IPS DF 4.7 (cell line): ENCODE measurements at regions not wholly inside any gene's neighbourhood (a gene's known extent, or its start where the extent isn't known, plus 50 kb on each side); places are given as distances from the start of the nearest gene placed in this dataset.

ENCODE experiments used
- DNase-seq: peaks from one replicate; pipeline ENCODE4 v3.0.0-alpha.2; 2013; ENCODE audit warnings: low spot score; ENCODE audit errors: extremely low read depth

DNA sequence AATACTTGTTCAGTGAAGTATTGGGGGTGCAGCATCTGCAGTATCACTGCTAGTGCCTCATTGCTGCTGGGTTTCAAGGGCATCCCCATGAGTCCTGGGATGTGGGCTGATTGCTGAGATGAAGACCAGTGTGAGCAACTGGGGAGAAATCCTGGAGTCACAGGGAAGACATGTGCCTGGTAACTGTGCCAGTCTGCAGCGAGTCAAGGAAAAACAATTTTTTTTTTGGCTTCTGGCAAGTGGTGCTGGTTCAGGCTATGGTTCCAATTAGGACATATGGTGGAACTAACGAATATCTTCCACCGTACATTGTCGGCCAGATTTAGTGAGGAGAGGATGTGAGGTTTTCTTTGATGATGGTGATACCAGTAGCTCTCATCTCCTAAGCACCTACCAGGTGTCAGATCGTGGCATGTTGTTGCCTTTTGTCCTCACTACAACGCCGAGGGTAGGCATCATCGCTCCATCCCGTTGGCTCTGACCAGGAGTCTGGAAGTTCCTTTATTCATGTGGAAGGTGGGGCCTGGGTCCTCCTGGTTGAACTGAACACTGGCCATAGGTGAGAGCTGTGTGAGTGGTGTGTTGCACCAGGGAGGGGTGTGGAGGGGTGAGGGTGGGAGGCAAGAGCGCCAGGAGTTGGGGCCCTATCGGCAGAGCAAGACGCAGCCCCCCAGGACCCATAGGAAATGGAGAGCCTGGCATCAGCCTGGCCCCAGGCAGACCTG, 118.0 kb upstream of the HS6ST1 start:
- DNase-seq, result no peak

DNA sequence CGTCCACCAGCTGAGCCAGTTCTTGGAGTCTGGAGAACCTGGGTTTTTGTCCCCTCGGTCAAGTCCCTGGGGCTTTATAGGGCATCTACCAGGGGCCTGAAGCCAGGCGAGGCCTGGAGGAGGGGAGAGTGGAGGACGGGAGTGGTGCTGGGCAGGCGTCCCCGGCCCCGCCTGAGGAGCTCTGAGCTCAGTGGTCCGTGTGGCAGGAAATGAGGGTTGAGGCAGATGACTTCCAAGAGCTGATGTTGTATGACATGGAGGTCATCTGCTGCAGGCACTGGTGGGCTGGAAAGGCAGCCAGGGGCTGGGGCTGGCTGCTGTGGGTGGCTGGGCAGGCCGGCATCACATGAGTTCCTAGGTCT, 118.5 kb upstream of the HS6ST1 start:
- DNase-seq, result no peak

DNA sequence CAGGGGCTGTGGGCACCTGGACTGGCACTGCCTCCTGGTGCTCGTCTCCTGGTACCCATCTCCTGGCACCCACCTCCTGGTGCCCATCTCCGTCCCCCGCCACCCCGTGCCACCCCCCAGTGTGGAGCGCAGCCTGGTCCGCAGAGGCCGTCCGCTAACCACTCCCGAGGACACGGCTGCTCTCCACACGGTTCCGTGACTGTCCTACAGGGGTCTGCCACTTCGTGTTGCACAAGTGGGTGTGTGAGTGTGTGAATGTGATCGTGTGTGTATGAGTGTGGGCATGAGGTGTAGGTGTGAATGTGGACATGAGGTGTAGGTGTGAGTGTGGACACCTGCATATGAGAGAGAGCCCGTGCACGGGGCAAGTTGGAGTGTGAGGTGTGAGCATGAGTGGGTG, 119.4 kb upstream of the HS6ST1 start:
- DNase-seq, result no peak

DNA sequence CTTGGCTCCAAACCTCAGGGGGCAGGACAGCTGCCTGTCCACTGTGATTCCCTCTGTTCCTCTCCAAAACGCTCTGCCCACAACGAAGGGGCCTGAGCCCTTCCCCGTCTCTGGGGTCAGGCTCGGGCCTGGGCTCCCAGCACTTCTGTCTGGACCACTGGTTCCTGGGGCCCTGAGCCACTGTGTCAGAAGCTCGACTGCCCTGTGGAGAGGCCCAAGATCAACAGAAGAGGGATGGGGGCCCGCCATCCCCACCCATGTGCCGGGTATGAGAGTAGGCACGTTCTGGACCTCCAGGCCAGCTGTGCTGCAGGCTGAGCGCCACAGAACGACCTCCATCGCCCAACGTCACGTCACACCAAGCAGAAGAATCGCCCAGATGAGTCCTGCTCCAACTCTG, 119.9 kb upstream of the HS6ST1 start:
- no peak for DNase-seq

DNA sequence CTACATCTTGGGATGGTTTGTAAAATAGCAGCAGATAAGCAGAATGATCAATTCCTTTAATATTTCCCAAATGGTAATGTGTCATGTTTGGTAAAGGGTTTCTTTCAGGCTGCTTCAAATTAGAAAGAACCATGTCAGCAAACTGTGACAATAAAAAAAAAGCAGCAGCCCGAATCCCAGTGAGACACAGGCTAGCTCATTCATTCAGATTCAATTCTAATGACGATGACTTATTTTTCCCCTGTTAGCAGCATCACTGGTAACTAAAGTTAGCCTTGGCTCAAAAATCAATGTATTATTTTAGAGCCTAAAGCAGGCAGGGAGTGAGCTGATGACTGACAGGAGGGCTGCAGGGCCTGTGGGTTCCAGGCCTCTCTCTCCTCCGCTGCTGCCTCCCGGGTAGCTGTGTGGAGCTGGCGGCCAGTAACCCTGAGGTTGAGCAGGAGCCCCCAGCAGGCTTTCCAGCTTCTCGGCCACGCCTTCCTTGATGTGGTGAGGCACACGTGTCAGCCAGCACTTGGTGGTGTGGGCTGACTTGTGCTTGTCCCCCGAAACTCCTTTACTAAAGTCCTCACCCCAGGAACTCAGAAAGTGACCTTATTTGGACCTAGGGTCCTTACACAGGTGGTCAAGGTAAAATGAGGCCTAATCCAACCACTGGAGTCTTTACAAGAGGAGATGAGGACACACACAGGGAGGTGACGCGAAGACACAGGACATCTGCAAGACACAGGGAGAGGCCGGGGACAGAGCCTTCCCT, 120.5 kb upstream of the HS6ST1 start:
- DNase-seq, result no peak

DNA sequence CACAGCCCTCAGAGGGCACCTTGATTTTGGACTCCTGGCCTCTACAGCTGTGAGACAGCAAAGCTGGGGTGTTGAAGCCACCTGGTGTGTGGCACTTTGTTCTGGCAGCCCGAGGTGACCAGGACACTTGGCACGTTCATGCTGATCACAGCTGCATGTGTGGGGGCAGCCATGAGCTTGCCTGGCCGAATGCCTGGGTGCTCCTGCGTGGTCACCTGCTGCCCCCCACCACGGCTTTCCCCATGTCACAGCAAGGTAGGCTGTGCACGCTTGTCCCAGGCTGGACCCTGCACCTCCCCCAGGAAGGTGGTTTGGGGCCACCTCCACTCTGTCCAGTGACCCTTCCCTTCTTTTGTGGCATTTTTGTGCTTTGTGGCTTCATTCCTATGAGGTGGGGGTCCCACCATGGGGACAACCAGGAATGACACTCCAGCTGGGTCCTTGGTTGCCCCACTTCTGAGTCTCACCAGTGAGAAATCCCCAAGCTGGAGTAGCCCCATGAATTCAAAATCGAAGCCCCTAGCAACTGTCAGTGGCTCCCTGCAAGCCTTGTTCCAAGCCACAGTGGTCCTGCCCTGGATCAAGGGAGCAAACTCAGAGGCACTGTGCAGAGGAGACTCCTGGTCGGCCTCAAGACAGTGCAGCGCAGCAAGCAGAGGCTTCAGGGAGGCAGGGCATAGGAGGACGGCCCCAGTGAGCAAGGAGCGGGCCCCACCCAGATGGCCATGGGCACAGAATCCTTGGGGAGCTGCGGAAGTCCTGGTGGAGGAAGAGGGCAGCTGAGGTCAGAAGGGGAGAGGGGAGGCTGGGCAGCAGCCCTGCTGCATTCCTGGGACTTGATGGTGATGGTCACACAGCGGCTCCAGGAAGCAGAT, 121.4 kb upstream of the HS6ST1 start:
- no peak for DNase-seq

DNA sequence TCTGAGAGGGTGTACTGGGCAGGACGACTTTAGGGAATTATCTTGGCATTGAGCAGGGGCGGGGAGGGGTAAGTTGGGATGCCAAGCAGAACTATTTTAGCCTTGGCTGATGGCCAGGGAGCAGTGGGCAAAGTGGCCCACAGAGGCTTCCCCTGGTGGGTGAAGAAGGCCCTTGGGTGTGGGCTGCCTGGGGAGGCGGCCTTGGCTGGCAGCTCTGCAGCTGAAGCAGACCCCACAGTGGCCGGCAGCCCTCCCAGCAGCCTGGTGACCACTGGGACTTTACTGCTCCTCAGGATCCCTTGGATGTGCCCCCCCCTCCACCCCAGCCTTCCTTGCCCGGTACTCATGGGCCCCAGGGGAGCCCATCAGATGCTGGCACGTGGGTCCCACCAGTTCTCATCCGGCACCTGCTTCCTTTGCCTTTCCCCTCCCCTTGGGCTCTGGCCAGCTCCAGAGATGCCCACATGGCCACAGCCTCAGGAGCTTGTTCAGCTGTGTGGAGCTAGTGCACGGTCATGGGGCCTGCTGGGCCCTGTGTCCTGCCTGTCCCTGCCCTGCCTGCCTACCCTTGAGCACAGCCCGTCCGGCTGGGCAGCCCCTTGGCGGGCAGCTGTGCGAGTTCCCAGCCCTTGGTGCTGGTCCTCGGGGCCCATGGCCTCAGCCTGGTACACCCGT, 122.1 kb upstream of the HS6ST1 start:
- DNase-seq, result no peak

DNA sequence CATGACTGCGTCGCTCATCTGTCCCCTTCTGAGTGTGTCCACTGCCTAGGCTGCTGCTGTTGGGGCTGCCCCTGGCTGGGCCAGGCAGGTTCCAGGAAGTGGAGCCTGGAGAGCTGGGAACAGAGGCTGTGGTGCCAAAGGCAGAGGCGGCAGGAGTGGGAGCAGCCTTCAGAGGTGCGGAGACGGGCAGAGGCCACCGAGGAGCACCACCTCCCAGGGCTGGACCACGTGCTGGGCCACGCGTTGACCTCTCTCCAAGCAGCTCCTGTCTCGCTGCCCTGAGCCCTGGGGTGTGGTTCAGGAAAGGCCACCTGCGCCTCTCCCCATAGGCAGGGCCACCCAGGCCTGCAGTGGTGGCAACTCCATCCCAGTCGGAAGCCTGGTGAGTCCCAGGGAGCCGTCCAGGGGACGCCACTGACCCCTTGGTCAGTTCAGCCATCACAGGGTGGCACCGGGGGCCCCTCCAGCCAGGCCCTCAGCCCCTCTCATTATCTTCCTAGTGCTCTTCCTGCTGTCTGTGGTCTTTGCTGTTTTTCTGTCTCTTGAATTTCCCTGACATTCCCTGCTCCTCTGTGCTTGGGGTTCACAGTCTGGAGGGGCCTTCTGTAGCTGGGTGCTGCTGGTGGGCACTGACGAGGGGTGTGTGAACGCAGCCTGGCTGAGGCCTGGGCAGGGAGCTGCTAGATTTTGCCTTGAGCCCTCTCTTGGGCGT, 122.8 kb upstream of the HS6ST1 start:
- DNase-seq, result no peak

DNA sequence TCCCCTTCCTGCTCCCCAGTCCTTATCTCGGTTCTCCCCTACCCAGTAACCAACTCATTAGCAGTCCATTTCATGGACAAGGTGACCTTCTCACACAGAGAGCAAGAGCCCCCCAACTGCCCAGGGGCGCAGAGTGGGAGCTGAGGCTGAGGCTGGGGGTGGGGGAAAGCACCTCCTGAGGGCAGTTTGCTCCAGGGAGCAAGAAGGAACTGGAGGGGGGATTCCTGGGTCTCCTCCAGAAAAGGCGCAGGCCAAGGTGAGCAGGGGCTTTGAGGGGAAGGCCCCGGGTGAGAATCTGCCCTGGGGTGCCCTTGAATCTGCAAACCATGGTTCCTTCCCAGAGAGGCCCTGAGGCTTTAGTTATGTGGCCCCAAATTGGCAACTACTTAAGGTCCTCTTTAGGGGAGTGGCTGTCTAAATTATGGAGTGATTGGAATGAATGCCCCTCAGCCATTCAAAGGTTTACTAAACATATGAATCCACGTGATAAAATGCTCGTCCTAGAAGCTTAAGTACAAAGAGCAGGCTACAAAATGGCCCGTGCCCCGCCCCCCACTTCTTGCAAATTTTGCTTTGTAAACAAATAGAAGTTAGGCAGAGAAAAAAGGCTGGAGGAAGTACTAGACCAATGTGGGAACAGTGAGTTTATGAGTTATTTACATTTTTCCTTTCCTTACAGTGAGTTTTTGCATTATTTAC, 123.5 kb upstream of the HS6ST1 start:
- no peak for DNase-seq

DNA sequence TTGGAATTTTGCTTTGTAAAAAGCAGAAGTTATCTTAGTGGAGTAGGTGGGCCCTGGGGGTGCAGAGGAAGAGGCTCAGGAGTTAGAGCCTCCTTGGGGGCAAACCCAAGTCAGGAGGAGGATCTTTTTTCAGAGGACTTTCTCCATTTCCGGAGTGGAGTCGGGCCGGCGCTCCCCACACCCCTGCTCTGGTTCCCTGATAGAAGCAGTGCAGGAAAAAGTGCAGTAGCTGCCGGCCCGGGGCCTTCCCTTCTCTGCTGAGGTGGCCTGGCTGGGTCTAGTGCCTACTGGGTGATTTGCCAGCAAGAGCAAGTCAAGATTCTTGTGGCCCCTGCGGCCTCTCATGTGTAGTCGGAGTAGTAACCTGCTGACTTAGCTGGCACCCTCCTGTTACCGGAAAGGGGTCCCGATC, 124.2 kb upstream of the HS6ST1 start:
- DNase-seq, result no peak

DNA sequence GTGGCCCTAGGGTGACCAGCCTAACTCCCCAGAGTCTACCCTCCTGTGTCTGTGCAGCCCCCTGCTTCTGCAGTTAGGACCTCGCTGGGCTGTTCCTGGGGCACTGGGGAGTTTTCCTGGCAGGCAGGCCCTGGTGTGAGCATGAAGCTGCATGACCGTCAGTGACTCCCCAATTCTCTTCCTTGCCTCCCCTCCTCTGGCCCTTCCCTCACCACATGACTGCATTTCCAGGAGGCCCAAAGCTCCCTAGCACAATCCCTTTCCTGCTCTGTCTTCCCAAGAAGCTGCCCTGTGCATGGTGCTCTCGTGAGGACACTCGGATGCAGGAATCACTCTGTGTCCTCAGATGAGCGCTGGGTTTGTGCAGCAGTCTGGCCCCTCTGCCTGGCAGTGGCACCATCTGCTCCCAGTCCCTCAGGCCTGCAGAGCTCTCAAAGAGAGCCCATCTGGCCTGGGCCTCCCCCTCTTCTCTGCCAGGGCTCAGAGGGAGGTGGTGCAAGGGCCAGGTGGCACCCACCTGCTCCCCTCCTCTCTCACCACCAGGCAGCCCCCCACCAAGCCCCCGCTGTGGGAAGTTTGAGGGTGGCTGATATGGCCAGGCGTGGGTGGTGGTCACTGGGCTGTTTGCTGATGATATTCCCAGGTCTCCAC, 125.6 kb upstream of the HS6ST1 start:
- no peak for DNase-seq

DNA sequence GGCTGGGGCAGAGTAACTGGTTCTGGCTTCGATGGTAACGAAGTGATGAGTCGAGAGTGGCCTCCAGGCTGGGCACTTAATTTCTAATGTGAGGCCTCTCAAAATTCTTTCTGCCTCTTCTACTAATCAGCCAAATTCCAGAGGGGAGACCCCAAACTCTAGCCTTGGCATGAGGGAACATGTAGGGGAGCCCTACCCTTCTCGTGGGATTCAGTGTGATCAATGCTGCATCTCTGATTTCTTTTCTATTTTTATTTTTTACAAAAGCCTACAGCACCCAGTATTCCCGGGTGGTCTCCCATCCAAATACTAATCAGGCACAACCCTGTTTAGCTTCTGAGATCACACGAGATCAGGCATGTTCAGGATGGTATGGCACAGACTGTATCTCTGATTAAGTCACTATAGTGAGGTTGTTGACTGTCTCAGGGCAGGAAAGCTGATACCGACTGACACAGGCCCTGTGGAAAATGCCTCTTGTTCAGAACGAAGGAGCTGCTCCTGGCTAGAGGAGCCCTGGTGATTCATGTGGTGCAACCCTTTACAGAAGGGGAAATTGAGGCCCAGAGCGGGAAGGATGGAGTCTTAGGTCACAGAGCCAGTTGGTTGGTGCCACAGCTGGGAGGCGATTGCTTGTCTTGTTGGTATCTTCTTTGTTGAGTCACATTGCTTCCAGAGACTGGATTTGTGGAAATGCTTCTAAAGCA, 126.3 kb upstream of the HS6ST1 start:
- DNase-seq, result no peak

DNA sequence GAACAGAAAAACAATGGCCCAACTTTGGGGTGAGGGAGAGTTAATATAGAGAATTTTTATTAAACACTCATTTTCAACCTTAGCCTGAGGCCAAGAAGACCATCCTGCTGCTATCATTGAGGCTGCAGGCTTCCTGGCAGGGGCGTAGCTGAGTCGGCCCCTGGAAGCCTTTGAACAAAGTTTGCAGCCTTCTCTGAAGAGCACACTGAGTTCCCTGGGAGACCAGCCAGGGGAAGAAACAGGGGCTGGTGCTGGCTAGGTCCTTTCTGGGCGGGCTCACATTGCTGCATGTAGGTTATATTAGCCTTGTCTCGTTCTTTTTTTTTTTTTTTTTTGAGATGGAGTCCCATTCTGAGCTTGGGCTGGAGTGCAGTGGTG, 126.8 kb upstream of the HS6ST1 start:
- DNase-seq, result no peak

DNA sequence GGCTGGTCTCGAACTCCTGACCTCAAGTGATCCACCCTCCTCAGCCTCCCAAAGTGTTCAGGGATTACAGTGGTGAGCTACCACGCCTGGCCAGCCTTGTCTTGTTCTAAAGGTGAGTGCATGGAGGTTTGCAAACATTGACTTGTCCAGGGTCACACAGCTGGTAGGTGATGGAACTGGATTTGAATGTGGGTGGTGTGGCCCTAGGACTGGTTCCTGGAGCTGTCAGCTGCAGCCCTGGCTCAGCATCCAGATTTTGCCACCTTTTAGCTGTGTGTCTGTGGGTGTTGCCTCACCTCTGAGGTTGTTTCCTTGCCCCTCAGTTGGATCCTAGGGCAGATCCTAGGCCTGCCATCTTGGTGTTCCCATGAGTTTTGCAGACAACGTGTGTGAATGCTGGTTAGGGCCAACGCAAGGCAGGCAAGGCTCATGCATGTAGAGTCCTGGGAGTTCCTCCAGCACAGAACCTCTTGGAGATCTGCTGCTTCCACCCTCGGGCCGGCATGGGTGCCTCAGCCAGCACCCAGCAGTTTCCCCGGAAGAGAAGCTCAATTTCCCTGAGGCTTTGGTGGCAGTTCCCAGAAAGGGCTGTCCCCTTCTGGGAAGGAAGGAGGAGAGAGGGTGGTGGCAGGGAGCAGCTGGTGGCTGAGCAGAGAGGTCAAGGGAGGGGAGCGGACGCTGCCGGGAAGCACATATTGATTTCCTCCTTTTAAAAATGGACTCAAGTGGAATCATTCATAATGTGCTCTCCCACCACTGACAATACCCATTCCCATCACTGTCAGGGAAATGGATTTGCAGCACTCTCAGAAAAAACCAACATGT, 127.6 kb upstream of the HS6ST1 start:
- DNase-seq, result no peak

DNA sequence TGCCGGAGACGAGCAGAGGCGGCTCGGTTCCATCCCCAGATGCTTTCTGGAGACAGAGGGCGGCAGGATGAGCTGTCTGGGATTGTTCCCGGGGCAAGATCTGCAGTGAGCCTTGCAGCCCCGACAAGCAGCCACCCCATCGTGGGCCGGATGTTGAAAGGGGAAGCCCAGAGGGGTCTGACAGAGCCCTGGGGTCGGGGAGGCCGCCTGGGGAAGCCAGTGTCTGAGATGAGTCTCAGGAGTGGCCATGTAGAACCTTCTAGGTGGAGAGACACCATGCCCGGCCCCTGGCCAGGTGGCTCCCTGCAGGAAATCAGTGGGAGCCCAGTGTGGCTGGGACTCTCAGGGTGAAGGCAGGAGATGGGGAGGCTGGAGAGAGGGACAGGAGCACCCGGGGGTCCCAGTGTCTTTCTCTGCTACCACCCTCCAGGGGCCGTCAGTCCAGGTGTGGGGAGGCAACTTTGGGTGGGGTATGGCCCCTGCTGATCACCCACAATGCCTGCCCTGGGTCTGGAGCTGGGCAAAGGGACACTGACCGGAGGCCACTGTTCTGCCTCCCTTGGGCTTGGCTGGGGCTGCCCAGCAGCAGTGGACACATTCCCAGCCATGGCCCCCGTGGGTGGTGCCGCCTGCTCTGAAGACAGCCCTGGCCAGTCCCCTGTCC, 128.3 kb upstream of the HS6ST1 start:
- DNase-seq, result no peak

DNA sequence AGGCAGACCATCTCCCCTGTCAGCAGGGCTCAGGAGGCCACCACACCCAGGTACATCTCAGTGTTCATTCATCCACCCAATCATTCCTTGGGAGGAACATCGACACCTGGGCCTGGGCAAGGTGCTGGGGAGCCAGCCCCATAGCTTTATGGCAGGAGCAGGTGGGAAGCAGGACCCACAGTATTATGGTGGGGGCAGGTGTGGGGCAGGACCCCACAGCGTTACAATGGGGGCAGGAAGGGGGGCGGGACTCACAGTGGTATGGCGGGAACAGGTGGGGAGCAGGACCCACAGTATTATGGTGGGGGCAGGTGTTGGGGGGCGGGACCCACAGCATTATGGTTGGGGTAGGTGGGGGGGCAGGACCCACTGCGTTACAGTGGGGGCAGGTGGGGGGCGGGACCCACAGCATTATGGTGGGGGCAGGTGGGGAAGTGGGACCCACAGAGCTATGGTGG, 128.9 kb upstream of the HS6ST1 start:
- no peak for DNase-seq

DNA sequence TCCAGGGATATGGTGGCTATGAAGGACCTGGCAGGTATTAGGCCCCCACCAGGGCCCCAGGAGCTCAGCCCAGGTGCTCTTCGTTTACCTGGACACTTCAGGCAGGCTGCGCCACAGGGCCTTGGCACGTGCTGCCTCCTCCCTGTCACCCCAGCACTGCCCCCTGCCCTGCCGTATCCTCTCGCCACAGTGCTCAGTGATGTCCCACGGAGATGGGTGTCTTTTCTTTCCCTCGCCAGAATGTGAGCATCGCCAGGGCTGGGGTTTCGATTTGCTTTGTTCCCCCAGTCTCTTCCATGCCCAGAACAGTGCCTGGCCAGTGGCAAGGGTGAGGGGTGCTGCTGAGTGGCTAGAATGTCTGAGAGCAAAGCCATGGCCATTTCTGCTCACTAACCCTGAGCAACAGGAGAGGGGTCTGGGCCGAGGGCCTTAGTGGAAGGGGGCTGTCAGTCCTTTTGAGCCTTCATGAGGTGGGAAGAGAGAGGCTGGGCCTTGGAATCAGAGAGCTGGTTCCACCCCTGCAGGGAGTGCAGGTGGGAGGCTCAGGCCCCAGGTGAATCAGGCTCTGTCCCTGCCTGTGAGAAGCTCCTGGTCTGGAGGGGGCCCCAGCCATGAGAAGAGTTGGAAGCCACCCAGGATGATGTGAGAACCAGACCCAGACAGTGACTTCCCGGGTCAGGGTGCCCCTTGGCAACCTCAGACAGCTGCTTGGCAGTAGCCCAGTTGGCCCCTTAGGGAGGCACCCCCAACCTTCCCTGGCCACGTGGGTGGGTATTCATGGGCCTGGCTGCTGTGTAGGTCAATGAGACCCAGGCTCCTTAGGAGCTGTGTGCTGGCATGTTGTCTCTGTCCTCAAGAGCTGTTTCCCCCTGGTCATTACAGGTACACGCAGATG, 129.9 kb upstream of the HS6ST1 start:
- no peak for DNase-seq
